ENCODE measurements at regions not wholly inside any gene's neighbourhood (a gene's known extent, or its start where the extent isn't known, plus 50 kb on each side); places are given as distances from the start of the nearest gene placed in this dataset.

- H3K27me3 Mint-ChIP-seq (ENCODE audit: unreplicated experiment), result no peaks in the 10 kb centered on the region
- H3K9me3 Mint-ChIP-seq (ENCODE audit: unreplicated experiment), result no peaks in the 10 kb centered on the region
- TF ChIP-seq, protein P1, sequence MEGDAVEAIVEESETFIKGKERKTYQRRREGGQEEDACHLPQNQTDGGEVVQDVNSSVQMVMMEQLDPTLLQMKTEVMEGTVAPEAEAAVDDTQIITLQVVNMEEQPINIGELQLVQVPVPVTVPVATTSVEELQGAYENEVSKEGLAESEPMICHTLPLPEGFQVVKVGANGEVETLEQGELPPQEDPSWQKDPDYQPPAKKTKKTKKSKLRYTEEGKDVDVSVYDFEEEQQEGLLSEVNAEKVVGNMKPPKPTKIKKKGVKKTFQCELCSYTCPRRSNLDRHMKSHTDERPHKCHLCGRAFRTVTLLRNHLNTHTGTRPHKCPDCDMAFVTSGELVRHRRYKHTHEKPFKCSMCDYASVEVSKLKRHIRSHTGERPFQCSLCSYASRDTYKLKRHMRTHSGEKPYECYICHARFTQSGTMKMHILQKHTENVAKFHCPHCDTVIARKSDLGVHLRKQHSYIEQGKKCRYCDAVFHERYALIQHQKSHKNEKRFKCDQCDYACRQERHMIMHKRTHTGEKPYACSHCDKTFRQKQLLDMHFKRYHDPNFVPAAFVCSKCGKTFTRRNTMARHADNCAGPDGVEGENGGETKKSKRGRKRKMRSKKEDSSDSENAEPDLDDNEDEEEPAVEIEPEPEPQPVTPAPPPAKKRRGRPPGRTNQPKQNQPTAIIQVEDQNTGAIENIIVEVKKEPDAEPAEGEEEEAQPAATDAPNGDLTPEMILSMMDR (IDR thresholded peaks at IDR 0.05; ENCODE audit: unreplicated experiment), result no peak
- H3K36me3 Mint-ChIP-seq (ENCODE audit: low read depth, unreplicated experiment), result no peaks in the 10 kb centered on the region
- no peak overlapping the region for H3K4me3 Mint-ChIP-seq (ENCODE audit: unreplicated experiment)
- no peak for DNase-seq (ENCODE audit: low spot score)
- H3K27ac Mint-ChIP-seq (ENCODE audit: unreplicated experiment), result no peak overlapping the region
- no peaks in the 10 kb centered on the region for H3K4me1 Mint-ChIP-seq (ENCODE audit: unreplicated experiment)
Observed at GRCh38 chr5:97936231-97936630, 753.2 kb upstream of the RIOK2 start.

GRCh38 chr5:97937846-97938245 lies 754.8 kb upstream of the RIOK2 start:
- no peak overlapping the region for H3K4me3 Mint-ChIP-seq (ENCODE audit: unreplicated experiment)
- H3K27me3 Mint-ChIP-seq (ENCODE audit: unreplicated experiment), result no peaks in the 10 kb centered on the region
- no peaks in the 10 kb centered on the region for H3K36me3 Mint-ChIP-seq (ENCODE audit: low read depth, unreplicated experiment)
- H3K27ac Mint-ChIP-seq (ENCODE audit: unreplicated experiment), result no peak overlapping the region
- TF ChIP-seq, protein P1 (IDR thresholded peaks at IDR 0.05; ENCODE audit: unreplicated experiment), result no peak
- DNase-seq (ENCODE audit: low spot score), result no peak
- no peaks in the 10 kb centered on the region for H3K4me1 Mint-ChIP-seq (ENCODE audit: unreplicated experiment)
- no peaks in the 10 kb centered on the region for H3K9me3 Mint-ChIP-seq (ENCODE audit: unreplicated experiment)

- no peak for DNase-seq (ENCODE audit: low spot score)
- H3K36me3 Mint-ChIP-seq (ENCODE audit: low read depth, unreplicated experiment), result no peaks in the 10 kb centered on the region
- no peak overlapping the region for H3K4me3 Mint-ChIP-seq (ENCODE audit: unreplicated experiment)
- TF ChIP-seq, protein P1 (IDR thresholded peaks at IDR 0.05; ENCODE audit: unreplicated experiment), result no peak
- no peaks in the 10 kb centered on the region for H3K9me3 Mint-ChIP-seq (ENCODE audit: unreplicated experiment)
- H3K27ac Mint-ChIP-seq (ENCODE audit: unreplicated experiment), result no peak overlapping the region
- no peaks in the 10 kb centered on the region for H3K4me1 Mint-ChIP-seq (ENCODE audit: unreplicated experiment)
- no peaks in the 10 kb centered on the region for H3K27me3 Mint-ChIP-seq (ENCODE audit: unreplicated experiment)
Observed at GRCh38 chr5:97943036-97943435, 760.0 kb upstream of the RIOK2 start.

DNA sequence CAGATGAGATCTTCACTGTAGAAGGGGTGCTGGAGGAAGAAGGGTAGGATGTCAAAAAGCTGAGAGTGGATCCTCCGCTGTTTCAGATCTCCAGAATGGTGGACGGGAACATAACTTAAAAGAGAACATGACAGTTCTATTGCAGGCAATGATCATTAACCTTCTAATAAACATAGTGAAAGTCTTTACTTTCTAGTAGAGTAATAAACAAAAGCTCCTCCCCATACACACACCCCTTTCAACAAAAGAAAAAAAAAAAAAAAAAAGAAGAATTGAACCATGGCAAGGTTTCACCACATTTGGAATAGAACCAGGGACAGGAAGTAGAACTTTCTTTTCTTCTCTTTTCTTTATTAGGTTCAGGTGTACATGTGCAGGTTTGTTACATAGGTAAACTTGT lies 768.1 kb upstream of the RIOK2 start:
- Mint-ChIP-seq H3K27me3 (ENCODE audit: unreplicated experiment) (no peaks in the 10 kb centered on the region), H3K9me3 (ENCODE audit: unreplicated experiment) (peaks cover under 1% of the 10 kb centered on the region), H3K27ac (ENCODE audit: unreplicated experiment) (no peak overlapping the region), H3K4me3 (ENCODE audit: unreplicated experiment) (no peak overlapping the region), H3K4me1 (ENCODE audit: unreplicated experiment) (no peaks in the 10 kb centered on the region), H3K36me3 (ENCODE audit: low read depth, unreplicated experiment) (no peaks in the 10 kb centered on the region)
- TF ChIP-seq, protein P1 (IDR thresholded peaks at IDR 0.05; ENCODE audit: unreplicated experiment), result no peak
- no peak for DNase-seq (ENCODE audit: low spot score)

- Mint-ChIP-seq H3K9me3 (ENCODE audit: unreplicated experiment) (peaks cover 4% of the 10 kb centered on the region), H3K27ac (ENCODE audit: unreplicated experiment) (no peak overlapping the region), H3K4me3 (ENCODE audit: unreplicated experiment) (no peak overlapping the region), H3K36me3 (ENCODE audit: low read depth, unreplicated experiment) (no peaks in the 10 kb centered on the region), H3K27me3 (ENCODE audit: unreplicated experiment) (no peaks in the 10 kb centered on the region), H3K4me1 (ENCODE audit: unreplicated experiment) (no peaks in the 10 kb centered on the region)
- TF ChIP-seq, protein P1 (IDR thresholded peaks at IDR 0.05; ENCODE audit: unreplicated experiment), result no peak
- DNase-seq (ENCODE audit: low spot score), result no peak
Observed at GRCh38 chr5:97955450-97955849, 772.4 kb upstream of the RIOK2 start.

All from endothelial cell (in vitro differentiated cells).